ENCODE measurements at regions not wholly inside any gene's neighbourhood (a gene's known extent, or its start where the extent isn't known, plus 50 kb on each side); places are given as distances from the start of the nearest gene placed in this dataset.

GRCh38 chr16:66304151-66304550 lies 62.3 kb upstream of the CDH5 start:
- Histone ChIP-seq H2AFZ (ENCODE audit: insufficient read depth, low read depth, low read length, poor library complexity, severe bottlenecking) (no peak overlapping the region), H3K9ac (ENCODE audit: low read length) (no peak overlapping the region), H3K9me3 (ENCODE audit: control extremely low read depth in 1 of 3, control insufficient read depth in 2 of 3, insufficient read depth in 1 of 3, low read length in 2 of 3) (peaks cover 0 to 7% (median 0%) of the 10 kb centered on the region in 3 donors), H3K4me3 (ENCODE audit: control extremely low read depth in 1 of 5, extremely low read depth in 1 of 5, insufficient read depth in 1 of 5, low read depth in 2 of 5, low read length in 4 of 5) (no peak overlapping the region), H3K4me1 (ENCODE audit: control insufficient read depth in 2 of 2, insufficient read depth in 2 of 2, low read length in 2 of 2) (peaks cover 0 to 3% of the 10 kb centered on the region in 2 donors), H3K4me2 (replicated peaks; ENCODE audit: low read depth, low read length, poor library complexity, severe bottlenecking) (no peak overlapping the region), H3K27ac (ENCODE audit: low read length in 2 of 2) (no peak overlapping the region), H3K27me3 (replicated peaks in 1 of 4; ENCODE audit: control extremely low read depth in 1 of 4, control insufficient read depth in 3 of 4, insufficient read depth in 4 of 4, low read length in 3 of 4) (peaks cover 0 to 3% (median 0%) of the 10 kb centered on the region in 4 experiments), H4K20me1 (ENCODE audit: control insufficient read depth, insufficient read depth, low read length, poor library complexity, severe bottlenecking) (no peaks in the 10 kb centered on the region), H3K36me3 (replicated peaks in 1 of 2; ENCODE audit: control extremely low read depth in 1 of 2, control insufficient read depth in 1 of 2, extremely low read depth in 1 of 2, insufficient read depth in 2 of 2, low read length in 1 of 2) (no peaks in the 10 kb centered on the region), H3K79me2 (ENCODE audit: control insufficient read depth, insufficient read depth, low read length) (no peaks in the 10 kb centered on the region)
- Mint-ChIP-seq H3K9me3 (ENCODE audit: insufficient read depth) (no peaks in the 10 kb centered on the region), H3K27me3 (peaks cover 14% of the 10 kb centered on the region), H3K4me3 (no peak overlapping the region), H3K27ac (no peak overlapping the region), H3K4me1 (no peaks in the 10 kb centered on the region)
- TF ChIP-seq EZH2 (IDR thresholded peaks at IDR 0.05; ENCODE audit: borderline replicate concordance, insufficient read depth, low read depth, low read length, poor library complexity, severe bottlenecking): no peak
- TF ChIP-seq CTCF (IDR thresholded peaks at IDR 0.05): no peak
- 55% methylated on average over 2 of the region's 7 CpGs for WGBS (ENCODE audit: insufficient coverage)
- intact Hi-C loops (cut with micrococcal nuclease): no loop called here
- ChIA-PET CTCF (interaction anchor here (1.2 kb wide), 1 partner anchor 12 kb away, joined by 3 read pairs; no protein-coding TSS in a partner anchor), POLR2A (no interaction called here)
- no peak for DNase-seq
- ATAC-seq (ENCODE audit: low read depth): no peak

GRCh38 chr16:66300501-66300900 lies 66.0 kb upstream of the CDH5 start:
- H3K4me3 Mint-ChIP-seq: no peak overlapping the region
- Histone ChIP-seq H3K79me2 (ENCODE audit: control insufficient read depth, insufficient read depth, low read length) (no peaks in the 10 kb centered on the region), H3K36me3 (replicated peaks in 1 of 2; ENCODE audit: control extremely low read depth in 1 of 2, control insufficient read depth in 1 of 2, extremely low read depth in 1 of 2, insufficient read depth in 2 of 2, low read length in 1 of 2) (no peaks in the 10 kb centered on the region), H3K4me2 (replicated peaks; ENCODE audit: low read depth, low read length, poor library complexity, severe bottlenecking) (no peak overlapping the region), H3K27ac (ENCODE audit: low read length in 2 of 2) (no peak overlapping the region), H3K4me3 (ENCODE audit: control extremely low read depth in 1 of 5, extremely low read depth in 1 of 5, insufficient read depth in 1 of 5, low read depth in 2 of 5, low read length in 4 of 5) (no peak overlapping the region), H3K9ac (ENCODE audit: low read length) (no peak overlapping the region), H4K20me1 (ENCODE audit: control insufficient read depth, insufficient read depth, low read length, poor library complexity, severe bottlenecking) (no peaks in the 10 kb centered on the region), H3K9me3 (ENCODE audit: control extremely low read depth in 1 of 3, control insufficient read depth in 2 of 3, insufficient read depth in 1 of 3, low read length in 2 of 3) (peaks cover 0 to 11% (median 0%) of the 10 kb centered on the region in 3 donors), H2AFZ (ENCODE audit: insufficient read depth, low read depth, low read length, poor library complexity, severe bottlenecking) (no peak overlapping the region), H3K4me1 (ENCODE audit: control insufficient read depth in 2 of 2, insufficient read depth in 2 of 2, low read length in 2 of 2) (peaks cover 0 to 3% of the 10 kb centered on the region in 2 donors), H3K27me3 (replicated peaks in 1 of 4; ENCODE audit: control extremely low read depth in 1 of 4, control insufficient read depth in 3 of 4, insufficient read depth in 4 of 4, low read length in 3 of 4) (no peaks in the 10 kb centered on the region)
- no peak for DNase-seq
- no peaks in the 10 kb centered on the region for H3K9me3 Mint-ChIP-seq (ENCODE audit: insufficient read depth)
- TF ChIP-seq EZH2 (IDR thresholded peaks at IDR 0.05; ENCODE audit: borderline replicate concordance, insufficient read depth, low read depth, low read length, poor library complexity, severe bottlenecking) (no peak), CTCF (IDR thresholded peaks at IDR 0.05) (no peak)
- CTCF ChIA-PET: no interaction called here
- 63% methylated on average over 1 of the region's 1 CpG for WGBS (ENCODE audit: insufficient coverage)
- POLR2A ChIA-PET: no interaction called here
- peaks cover 9% of the 10 kb centered on the region for H3K27me3 Mint-ChIP-seq
- no peak overlapping the region for H3K27ac Mint-ChIP-seq
- H3K4me1 Mint-ChIP-seq: no peaks in the 10 kb centered on the region
- intact Hi-C loops (cut with micrococcal nuclease): no loop called here
- no peak for ATAC-seq (ENCODE audit: low read depth)
